ENCODE measurements at regions not wholly inside any gene's neighbourhood (a gene's known extent, or its start where the extent isn't known, plus 50 kb on each side); places are given as distances from the start of the nearest gene placed in this dataset.

DNA sequence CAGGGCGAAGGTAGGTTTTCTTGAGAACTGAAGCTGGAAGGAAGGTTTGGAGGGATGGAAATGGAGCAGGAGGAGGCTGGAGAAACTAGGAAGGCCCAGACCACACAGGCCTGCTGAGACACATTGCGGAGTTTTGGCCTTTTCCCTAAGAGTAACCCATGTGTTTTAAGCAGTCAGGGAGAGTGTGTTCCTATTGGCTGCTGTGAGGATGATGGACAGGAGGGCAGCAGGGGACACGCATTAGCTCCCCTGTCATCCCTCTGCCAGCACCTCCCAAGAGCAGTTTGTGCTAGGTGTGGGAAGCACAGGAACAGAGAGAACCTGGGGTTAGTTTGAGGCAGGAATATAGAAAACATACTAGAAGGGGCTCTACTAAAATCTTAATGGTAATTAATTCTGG lies 842.1 kb downstream of the TBC1D22A start:
- DNase-seq: no peak

DNA sequence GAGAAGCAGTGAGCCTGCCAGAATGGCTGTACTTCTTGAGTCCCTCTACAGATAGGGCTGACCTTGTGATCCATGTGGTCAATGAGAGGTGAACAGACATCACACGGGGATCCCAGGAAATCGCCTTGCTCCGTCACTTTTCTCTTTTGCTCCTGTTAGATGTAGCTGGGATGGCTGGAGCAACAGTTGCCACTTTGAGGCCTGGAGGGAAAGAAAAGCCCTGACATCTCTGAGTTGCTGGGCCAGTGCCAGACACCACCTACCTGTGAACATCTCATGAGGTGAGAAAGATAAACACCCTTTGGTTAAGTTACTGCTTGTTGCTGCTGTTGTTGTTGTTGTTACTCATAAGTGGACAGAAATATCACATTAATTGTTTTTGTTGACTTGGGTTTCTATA lies 840.3 kb downstream of the TBC1D22A start:
- no peak for DNase-seq

DNA sequence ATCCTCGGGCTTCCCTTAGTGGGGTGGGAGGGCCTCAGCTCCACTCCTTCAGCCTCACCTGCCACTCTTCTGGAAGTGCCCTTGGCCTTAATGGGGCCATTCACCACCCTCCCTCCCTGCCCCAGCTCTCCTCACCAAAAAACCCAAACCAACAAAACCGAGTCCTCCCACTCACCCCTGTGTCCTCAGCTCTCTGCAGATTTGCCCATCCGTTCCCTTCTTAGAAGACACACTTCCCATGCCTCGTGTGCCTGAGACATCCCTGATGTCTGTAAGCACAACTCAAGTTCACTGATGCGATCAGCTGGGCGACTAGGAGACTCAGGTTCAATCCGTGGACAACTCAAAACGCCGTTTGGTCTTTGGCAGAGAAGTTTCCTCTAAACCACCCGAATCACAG lies 839.2 kb downstream of the TBC1D22A start:
- DNase-seq: no peak

DNA sequence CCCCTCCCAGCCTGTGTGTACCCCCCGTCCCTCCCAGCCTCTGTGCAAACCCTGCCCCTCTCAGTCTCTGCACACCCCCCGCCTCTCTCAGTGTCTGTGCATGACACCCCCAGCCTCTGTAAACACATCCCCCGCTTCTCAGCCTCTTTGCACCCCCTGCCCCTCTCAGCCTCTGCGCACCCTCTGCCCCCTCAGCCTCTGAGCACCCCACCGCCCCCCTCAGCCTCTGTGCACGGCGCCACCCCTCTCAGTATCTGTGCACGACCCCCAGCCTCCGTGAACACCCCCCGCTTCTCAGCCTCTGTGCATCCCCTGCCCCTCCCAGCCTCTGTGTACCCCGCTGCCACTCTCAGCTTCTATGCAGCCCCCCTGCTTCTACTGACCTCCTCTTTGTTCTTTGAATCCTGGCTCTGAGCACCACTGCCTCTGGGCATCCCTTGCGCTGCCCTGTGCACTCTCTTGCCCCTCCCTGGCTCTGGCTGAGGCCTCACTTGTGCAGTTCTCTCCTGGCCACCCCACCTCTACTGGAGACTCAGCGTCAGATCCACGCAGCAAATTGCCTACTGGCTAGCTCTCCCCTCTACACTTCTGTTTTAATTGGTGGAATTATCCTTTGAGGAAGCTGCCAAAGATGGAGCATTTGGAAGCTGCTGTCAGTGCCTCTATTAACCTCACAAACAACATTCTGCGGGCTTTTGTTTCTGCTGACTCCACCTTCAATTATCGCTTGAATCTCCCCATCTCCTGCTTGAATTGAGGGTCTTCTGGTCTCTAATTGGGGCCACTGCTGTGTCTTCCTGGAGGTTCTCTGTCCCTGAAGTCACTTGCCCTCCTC lies 838.6 kb downstream of the TBC1D22A start:
- no peak for DNase-seq

DNA sequence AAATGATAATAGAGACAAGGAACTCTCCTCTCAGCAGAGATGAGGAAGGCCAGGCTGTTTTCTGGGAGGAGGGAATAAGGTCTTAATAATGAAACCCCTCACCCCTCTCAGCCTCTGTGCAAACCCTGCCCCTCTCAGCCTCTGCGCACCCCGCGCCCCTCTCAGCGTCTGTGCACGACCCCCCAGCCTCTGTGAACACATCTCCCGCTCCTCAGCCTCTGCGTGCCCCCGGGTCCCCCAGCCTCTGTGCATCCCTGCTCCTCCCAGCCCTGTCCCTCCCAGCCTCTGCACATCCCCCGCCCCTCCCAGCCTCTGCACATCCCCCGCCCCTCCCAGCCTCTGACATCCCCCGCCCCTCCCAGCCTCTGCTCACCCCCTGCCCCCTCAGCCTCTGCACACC lies 837.8 kb downstream of the TBC1D22A start:
- no peak for DNase-seq

DNA sequence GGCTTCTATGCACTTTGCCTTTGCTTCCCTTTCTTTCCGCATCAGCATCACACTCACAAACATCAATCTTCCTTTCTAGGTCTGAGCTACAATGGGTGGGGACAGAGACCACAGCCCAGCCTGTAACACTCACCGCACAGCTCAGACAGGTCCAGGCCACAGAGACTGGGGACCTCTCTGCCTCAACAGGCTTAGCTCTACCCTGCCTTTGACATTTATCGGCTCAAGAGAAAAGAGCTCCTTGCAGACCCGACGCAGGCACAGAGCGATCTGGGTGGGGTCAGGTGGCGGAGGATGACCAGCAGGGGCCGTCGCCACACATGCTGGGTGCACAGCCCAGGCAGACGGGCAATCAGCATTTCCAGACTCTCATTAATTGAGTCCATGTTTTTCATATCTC lies 837.3 kb downstream of the TBC1D22A start:
- DNase-seq: no peak

DNA sequence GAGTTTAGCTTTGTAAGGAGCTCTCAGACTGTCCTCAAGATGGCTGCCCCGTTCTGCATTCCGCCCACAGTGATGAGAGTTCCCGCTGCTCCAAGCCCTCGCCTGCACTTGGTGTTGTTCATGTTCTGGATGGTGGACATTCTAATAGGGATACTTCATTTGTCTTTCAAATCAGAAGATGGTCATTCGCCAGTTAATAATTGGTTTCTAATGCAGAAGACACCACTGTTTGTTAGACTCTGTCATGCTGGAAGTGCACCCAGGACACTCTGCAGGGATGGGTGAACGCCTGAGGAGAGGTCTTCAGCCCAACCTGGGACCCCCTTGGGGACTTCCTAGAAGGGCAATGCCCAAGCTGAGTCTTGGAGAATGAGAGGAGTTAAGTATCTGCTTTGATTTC lies 836.4 kb downstream of the TBC1D22A start:
- no peak for DNase-seq

DNA sequence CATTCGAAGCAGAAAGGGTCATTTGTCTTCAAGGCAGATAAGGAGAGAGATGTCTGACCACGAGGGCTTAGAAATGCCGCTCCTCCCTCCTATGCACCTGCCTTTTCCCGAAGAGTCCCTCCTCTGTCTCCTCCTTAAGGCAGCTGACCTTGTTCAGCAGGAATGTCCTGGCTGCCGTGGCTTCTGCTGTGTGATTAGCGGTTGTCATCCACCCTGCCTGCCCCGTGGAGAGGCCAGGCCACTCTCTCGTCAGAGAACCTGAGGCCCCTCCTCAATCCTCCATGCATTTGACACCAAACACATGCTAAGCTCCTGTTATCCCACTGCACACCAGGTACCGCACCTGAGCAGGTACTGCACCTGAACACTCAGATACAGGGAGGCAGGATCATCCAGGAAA lies 834.6 kb downstream of the TBC1D22A start:
- DNase-seq: no peak

DNA sequence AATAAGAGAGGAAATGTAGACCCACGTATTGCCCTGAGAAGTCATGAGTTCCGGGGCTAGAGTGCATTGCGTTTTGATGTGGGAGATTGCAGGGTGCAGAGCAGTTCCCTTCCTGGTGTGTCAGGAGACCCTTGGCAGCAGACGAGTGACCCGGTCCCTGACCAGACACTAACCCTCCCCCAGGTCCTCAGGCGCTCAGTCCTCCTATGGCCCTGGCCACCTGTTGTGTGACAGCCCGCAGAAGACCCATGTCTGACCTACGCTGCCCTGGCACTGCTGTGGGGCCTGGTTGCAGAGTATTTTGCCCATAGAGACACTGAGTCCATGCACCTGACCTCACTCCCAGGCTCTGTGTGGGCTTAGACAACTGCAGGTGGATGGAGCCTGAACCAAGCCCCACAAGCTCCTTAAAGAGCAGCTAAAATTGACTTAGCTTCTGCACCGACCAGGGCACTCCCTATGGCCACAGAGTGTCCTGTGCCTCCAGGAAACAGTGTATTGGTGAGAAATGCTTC lies 833.8 kb downstream of the TBC1D22A start:
- DNase-seq: no peak

DNA sequence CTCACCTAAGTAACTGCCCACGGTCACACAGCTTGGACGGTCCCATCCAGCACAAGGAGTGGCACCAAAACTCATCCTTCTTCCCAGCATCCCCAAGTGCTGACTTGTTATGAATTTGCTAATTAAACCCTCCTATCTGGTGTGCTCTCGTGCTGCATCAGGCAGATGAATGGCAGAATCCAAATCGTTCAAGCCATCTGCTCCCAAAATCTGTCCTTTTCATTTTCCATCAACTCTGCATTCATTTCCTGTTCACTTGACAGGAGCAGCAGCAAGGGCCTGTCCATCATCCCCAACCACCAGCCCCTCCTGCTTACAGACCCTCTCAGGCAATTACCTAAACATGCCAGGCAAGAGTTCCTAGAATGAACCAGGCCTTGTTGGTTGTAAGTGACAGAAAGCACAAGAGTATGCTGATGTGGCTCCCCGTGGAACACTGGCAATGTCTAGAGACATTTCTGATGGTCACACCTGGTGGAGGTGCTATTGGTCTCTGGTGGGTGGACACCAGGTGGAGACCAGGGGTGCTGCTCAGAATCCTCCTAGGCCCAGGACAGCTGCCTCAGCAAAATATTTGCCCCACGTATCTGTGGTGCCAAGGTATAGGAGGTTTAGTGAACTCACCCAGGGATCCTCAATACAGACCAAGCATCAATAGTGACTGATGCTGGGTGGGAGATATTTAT lies 832.5 kb downstream of the TBC1D22A start:
- DNase-seq: no peak

DNA sequence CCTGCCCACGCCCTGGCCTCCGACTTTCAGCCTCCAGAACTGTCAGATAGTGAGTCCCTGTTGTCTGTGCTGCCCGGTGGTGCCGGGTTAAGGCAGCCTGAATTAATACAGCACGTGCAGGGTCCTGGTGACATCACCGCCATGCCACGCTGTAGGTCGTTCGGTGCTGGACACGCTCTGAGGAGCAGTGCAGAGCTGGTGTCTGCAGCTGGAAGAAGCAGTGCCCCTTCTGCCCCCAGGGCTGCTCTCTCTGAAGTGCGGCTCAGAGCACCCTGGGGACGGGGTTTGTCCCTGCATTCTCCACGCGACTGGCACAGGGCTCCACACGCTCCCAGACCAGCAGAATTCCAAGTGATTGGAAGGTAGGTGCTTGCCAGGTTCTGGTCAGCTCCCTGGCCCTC lies 831.5 kb downstream of the TBC1D22A start:
- DNase-seq: no peak

DNA sequence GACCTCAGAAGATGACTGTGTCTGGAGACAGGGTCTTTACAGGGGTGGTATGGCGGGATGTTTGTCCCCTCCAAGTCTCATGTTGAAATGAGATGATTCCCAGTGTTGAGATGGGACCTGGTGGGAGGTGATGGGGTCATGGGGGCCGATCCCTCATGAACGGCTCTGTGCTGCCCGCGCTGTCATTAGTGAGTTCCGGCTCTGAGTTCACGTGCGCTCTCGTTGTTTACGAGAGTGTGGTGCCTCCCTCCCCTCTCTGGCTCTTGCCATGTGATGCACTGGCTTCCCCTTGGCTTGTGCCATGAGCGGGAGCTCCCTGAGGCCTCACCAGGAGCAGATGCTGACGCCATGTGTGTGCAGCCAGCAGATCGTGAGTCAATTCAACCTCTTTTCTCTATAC lies 830.8 kb downstream of the TBC1D22A start:
- no peak for DNase-seq

DNA sequence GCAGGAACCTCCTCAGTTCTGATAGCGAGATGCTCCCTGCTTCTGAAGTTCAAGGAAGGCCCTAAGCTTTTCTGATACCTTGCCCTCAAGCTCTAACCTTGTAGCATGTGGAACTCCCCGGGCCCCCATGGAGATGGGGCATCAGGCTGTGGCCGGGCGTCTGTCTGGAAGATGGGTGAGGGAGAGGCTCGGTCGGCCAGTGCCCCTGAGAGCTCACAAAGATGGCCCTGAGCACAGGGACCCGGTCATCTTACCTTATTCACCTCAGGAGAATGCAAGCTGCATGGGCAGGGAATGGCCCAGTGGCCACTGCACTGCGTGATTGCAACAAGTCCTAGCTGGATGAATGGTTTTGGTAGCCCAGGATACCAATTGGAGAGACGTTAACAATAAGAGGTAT lies 830.3 kb downstream of the TBC1D22A start:
- no peak for DNase-seq

DNA sequence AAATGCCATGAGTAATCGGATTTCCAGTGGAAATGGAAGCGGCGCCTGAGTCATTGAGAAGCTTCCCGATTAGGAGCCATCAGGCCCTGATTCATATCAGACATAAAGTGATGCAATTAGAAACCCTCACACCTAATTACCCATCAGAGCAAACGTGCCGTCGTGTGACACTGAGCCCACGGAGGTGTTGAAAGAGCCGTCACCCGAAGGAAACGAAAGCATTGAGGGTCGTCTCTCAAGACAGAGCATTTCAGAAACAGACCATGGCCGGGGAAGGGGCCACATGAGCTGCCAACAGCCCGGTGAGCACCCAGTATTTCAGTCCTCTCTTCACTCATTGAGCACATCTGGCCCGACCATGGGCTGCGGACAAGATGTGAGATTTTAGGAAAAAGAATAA lies 829.3 kb downstream of the TBC1D22A start:
- no peak for DNase-seq

DNA sequence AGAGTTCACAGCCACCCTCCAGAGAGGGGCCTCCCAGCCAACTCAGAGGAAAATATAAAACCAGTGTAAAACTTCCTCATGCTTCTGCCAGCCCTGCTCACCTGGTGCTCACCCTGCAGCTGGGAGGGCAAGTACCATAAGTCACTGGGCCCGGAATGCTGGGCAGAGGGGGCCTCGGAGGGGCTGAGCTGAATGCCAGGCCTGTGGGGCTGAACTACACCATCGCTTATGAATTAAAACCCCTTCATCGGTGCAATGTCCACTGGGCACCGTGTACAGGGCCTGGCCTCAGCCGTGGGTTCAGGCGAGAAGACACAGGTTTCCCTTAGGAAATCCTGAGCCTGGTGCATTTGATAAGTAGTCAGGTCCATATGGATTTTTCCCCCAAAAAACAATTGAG lies 828.6 kb downstream of the TBC1D22A start:
- no peak for DNase-seq

DNA sequence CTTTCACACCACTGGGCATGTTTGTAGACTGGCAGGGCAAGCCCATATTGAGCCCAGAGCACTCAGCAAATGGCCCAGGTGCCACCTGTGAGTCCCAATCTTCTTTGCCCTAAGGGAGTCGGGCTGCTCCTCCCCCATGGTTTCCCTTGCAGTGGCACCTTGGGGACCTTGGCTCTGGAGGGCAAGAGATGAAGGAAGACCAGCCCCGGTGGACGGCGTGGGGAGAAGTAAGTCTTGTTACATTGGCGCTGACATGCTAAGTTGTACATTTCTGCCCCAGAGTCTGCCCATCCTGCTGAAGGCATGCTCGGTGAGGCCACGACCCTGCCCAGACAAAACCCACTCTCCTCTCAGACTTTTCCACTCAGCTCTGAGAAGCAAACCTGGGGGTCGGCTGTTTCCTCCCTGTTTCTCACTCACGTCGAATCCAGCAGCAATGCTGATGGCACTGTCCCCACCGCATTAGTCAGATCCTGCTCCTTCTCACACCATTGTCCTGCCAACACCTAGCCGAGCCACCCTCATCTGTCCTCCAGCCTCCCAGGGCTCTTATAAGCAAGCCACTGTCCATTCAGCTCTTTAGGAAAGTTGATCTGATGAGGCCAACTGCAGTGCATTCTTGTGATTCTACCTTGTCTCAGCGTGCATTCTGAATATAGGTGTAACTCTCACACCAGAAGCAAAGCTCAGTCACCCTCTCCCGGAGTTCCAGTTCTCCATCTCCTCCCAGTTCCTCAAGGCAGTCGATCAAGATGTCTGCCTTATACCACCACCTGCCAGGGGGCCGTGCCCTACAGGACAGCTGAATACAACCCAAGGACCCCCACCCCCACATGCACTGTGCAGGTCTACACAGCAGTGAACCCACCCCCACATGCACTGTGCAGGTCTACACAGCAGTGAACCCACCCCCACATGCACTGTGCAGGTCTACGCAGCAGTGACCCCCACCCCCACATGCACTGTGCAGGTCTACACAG lies 827.1 kb downstream of the TBC1D22A start:
- no peak for DNase-seq

DNA sequence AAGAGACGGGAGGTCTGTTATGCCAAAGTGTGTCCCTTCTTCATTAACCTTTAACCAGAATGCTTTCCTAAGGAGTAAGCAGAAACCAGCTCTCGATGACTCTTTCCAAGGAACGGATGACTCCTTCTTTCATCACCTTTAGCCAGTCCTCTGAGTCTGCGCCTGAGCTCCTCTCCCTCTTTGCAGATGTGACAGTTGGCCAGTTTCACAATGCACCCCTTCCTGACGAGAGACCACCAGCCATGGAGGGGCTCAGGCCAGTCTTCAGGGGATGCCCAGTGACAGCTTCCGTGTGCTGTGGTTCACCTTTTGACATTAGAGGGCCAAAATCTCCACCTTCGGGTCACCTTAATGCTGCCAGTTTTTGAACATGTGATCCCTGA lies 826.1 kb downstream of the TBC1D22A start:
- DNase-seq: no peak

DNA sequence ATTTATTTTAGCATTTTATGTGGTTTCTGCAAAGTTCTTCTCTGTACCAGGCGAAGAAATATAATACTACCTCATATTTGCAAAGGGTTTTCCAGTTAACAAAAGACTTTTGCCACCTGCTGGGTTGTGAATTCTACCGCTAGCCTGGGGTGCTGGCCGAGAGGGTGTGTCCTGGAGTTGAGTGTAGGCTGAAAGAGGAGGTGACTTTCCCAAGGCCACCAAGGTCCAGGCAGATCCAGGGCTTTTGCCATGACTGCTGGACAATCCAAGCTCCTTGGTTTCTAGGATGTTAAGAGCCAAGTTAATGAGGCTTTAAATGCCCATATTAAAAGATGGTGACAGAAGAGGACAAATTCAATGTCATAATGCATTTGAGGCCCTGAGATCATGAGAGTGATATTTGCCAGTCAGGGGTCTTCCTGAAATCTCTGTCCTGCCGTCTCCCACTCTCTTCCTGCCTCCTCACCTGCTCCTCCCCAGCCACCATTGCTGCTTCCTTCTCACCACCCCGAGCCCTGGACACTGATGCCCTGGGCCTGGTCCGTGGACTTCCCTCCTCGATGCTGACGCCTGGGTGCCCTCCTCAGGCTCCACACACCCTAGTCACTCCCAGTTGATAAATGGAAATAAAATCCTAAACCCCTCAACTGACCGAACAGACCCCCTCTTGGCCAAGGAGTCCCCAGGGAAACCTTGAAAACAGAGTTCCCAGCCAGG lies 825.6 kb downstream of the TBC1D22A start:
- DNase-seq: no peak

DNA sequence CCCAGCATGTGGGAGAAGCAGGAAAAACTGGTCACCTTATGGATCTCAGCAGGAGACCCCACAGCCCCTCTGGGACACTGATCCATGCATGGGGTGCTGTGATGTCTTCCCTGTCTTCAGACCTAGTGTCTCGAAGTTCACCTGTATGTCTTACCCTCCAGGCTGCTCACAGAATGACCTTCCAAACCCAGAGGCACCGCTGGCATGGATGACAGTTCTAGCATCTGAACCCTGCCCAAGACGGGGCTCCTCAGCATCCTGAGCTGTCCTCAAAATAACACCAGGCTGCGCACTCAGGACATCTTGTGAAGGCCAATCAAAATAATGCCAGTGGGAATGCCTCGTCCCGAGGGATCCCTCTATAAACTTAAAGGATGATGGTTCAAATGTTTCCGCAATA lies 824.9 kb downstream of the TBC1D22A start:
- no peak for DNase-seq

DNA sequence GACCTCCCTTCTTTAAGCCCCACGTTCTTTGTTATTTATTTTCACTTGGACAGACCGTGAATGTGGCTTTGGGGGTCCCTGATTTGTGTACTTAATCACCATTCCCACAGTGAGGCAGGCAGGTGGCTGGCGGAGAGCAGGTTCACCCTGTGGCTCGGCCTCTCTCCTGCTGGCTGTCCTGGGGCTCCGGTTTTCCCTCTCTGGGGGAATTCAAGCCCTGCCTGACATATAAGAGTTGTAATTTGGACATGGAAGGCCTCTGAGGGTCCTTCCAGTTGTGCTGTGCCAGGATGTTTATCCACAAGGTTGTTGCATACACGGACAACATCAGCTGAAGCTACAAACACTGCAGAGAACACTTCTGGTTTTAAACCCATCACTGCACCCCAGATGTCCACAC lies 824.5 kb downstream of the TBC1D22A start:
- DNase-seq: no peak

DNA sequence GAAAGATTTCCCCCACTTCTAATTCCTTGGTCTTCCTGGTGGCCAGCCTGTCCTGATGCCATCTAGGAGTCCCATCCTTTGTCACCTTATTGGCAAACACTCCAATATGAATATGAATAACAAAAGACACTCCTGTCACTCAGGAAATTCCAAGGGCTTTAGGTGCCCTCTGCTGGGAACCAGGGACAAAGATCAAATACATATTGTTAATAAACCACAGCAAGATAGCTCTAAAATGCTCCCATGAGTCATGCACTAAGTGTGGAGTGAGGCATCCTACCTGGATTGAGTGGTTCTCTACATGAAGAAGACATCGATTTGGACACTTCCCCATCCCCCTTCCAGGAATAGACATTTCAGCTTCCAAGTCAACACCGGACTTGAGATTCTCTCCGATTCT lies 823.6 kb downstream of the TBC1D22A start:
- no peak for DNase-seq

DNA sequence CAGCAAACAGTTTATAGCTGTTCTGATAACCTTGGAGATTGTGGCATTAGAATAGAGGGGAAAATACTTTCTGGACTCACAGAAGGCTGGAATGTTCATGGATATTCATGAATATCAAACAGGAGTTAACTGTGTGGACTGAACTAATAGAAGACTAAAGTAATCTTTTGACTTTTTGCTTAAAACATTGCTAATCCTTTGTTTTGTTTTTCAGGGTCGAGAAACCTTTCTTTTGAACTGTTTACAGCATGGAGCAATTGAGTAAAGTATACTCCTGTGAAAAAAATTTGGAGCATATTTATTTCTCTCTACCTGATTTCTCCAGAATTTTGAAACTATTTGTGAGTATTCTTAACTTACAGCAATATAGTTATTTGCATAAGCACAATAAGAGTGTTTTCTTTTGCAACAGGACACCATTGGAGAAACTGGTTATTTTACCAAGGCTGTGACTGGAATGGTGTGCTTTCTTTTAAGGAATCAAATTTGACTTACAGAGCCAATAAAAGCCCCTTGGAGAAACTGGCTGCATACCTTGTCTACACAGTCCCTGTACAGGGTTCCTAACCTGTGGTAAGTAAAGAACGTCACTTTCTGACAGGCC lies 821.6 kb downstream of the TBC1D22A start:
- no peak for DNase-seq
